Panc1 (cell line): ENCODE measurements at regions not wholly inside any gene's neighbourhood (a gene's known extent, or its start where the extent isn't known, plus 50 kb on each side); places are given as distances from the start of the nearest gene placed in this dataset.

Experiments
- ATAC-seq: fragments of 200-7000 bp; cut with Tn5 transposase; 2 replicates; pipeline ENCODE4 v1.9.1; 2020; ENCODE audit warnings: mild to moderate bottlenecking, moderate library complexity
- BruUV-seq: library from RNA; stranded (reverse); fragments of 400-500 nt; replicated peaks from 2 replicates; lab custom pipeline; 2021; lab: Mats Ljungman, UMichigan
- CTCF ChIA-PET: fragments of 300-600 bp; sonication (Branson Sonifier 250); formaldehyde crosslinking; loops from one replicate; lab custom pipeline; 2022; ENCODE audit warnings: antibody characterized with exemption; lab: Charles Lee
- POLR2A ChIA-PET: fragments of 300-600 bp; sonication (Branson Sonifier 250); formaldehyde crosslinking; loops from one replicate; lab custom pipeline; 2022; ENCODE audit warnings: antibody characterized with exemption; lab: Charles Lee
- DNase-seq: peaks from one replicate; pipeline ENCODE4 v3.0.0-alpha.2; 2010; ENCODE audit warnings: low read depth, low spot score
- H3K27ac ChIP-seq: 2 replicates; pipeline ENCODE4 v1.5.1; 2011; ENCODE audit warnings: mild to moderate bottlenecking, low read length, inconsistent platforms
- H3K27me3 ChIP-seq: fragments of 200-500 bp; sonication (Bioruptor generic); 2 replicates; pipeline ENCODE4 v1.6.0; 2014; ENCODE audit warnings: low read length, inconsistent platforms; ENCODE audit not compliant: control insufficient read depth, insufficient read depth
- H3K36me3 ChIP-seq: fragments of 200-500 bp; sonication (Bioruptor generic); 2 replicates; pipeline ENCODE4 v1.5.1; 2014; ENCODE audit warnings: inconsistent platforms, mild to moderate bottlenecking, low read length, moderate library complexity; ENCODE audit not compliant: control insufficient read depth, insufficient read depth
- H3K4me1 ChIP-seq: 2 replicates; pipeline ENCODE4 v1.5.1; 2011; ENCODE audit warnings: inconsistent platforms, mild to moderate bottlenecking, low read length, moderate library complexity; ENCODE audit not compliant: control insufficient read depth, insufficient read depth
- H3K4me3 ChIP-seq, 2 experiments: 2 replicates each; pipeline ENCODE4 v1.5.1; 2011 to 2012; ENCODE audit warnings: low read depth in 2 of 2, low read length in 2 of 2, mild to moderate bottlenecking in 2 of 2, inconsistent platforms in 1 of 2, moderate library complexity in 1 of 2
- H3K9me3 ChIP-seq: fragments of 200-500 bp; sonication (Bioruptor generic); 2 replicates; pipeline ENCODE4 v1.5.1; 2014; ENCODE audit warnings: low read depth, mild to moderate bottlenecking, inconsistent platforms, low read length, moderate library complexity; ENCODE audit not compliant: control insufficient read depth, insufficient read depth
- POLR2AphosphoS5 ChIP-seq: IDR thresholded peaks from 2 replicates; pipeline ENCODE4 v1.6.1; 2012; ENCODE audit warnings: mild to moderate bottlenecking, low read depth, low read length, moderate library complexity
- REST ChIP-seq, 2 experiments: IDR thresholded peaks; 2 replicates each; pipeline ENCODE4 v1.6.1; 2011 to 2012; ENCODE audit warnings: low read depth in 2 of 2, control low read depth in 1 of 2, low read length in 1 of 2, mild to moderate bottlenecking in 1 of 2, moderate library complexity in 1 of 2; ENCODE audit not compliant: insufficient read depth in 1 of 2
- SIN3A ChIP-seq: IDR thresholded peaks from 2 replicates; pipeline ENCODE4 v1.6.1; 2012; ENCODE audit warnings: low read depth, mild to moderate bottlenecking, low read length, moderate library complexity, borderline replicate concordance; ENCODE audit not compliant: insufficient read depth
- TCF7L2 ChIP-seq: IDR thresholded peaks from 2 replicates; pipeline ENCODE4 v1.6.1; 2011; ENCODE audit warnings: mild to moderate bottlenecking, low read depth, low read length, inconsistent platforms
- in situ Hi-C: cut with HindIII; loops from 2 replicates; pipeline ENCODE4 v1.10.0; 2016; ENCODE audit warnings: low sequenced_read_pairs, low pct_unique_long_range_greater_than_20kb
- intact Hi-C: fragments of 100-400 bp; cut with micrococcal nuclease; formaldehyde crosslinking; loops from one replicate; pipeline ENCODE4 v1.10.0; 2022; ENCODE audit not compliant: unreplicated experiment
- TF ChIP-seq, protein P1 (sequence below): fragments of 450-650 bp; IDR thresholded peaks from 2 replicates; pipeline ENCODE4 v1.5.1; 2017; ENCODE audit warnings: mild to moderate bottlenecking

DNA sequence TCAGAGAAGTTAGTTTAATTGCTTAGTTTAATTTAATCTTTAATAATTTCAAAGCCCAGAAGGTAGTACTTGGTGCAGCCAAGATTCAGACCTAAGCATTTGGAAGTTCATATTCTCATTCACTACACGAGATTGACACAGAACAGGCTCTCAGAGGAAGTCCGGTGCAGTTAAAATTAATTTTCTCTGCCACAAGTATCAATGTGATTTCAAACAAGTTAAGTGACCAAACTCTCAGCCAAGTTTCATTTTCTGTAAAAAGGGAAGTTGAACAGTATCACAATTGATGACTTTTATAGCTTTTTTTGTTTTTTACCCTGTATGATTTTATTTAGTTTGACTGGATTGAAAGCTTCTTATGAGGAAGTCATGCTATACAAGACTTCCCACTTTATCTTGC, 1494.9 kb upstream of the LRRTM3 start:
- H3K4me1 ChIP-seq: no peaks in the 10 kb centered on the region
- H3K9me3 ChIP-seq: no peaks in the 10 kb centered on the region
- ChIA-PET POLR2A (no interaction called here), CTCF (no interaction called here)
- BruUV-seq: no TSS peak
- DNase-seq: no peak
- intact Hi-C loops (no loop called here), in situ Hi-C loops (no loop called here)
- no peak overlapping the region for H3K4me3 ChIP-seq
- TF ChIP-seq REST (IDR thresholded peaks at IDR 0.05; ENCODE audit: insufficient read depth in 1 of 2, low read depth in 2 of 2, low read length in 1 of 2): no peak
- TF ChIP-seq, protein P1, sequence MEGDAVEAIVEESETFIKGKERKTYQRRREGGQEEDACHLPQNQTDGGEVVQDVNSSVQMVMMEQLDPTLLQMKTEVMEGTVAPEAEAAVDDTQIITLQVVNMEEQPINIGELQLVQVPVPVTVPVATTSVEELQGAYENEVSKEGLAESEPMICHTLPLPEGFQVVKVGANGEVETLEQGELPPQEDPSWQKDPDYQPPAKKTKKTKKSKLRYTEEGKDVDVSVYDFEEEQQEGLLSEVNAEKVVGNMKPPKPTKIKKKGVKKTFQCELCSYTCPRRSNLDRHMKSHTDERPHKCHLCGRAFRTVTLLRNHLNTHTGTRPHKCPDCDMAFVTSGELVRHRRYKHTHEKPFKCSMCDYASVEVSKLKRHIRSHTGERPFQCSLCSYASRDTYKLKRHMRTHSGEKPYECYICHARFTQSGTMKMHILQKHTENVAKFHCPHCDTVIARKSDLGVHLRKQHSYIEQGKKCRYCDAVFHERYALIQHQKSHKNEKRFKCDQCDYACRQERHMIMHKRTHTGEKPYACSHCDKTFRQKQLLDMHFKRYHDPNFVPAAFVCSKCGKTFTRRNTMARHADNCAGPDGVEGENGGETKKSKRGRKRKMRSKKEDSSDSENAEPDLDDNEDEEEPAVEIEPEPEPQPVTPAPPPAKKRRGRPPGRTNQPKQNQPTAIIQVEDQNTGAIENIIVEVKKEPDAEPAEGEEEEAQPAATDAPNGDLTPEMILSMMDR: no peak
- TF ChIP-seq TCF7L2: no peak
- no peak for TF ChIP-seq POLR2AphosphoS5
- TF ChIP-seq SIN3A: no peak
- H3K36me3 ChIP-seq: no peaks in the 10 kb centered on the region
- ATAC-seq: no peak
- no peak overlapping the region for H3K27ac ChIP-seq
- no peaks in the 10 kb centered on the region for H3K27me3 ChIP-seq

DNA sequence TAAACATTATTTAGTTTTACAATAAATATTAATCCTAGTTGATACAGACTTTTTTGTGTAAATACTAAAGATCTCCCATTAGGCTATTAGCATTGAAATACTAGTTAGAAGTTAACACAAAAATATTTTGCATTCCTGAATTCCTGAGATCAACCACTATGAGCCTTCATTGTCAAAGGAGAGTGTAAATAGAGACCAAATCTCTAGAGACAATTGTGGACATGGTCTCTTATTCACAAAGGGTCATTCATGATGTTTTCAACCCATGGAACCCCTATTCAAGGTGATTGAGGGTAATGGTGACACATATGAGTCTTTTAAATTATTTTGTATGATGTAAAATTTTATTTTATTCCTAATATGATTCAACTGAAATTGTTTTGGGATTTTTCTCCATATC, 1454.8 kb upstream of the LRRTM3 start:
- BruUV-seq: no TSS peak
- POLR2A ChIA-PET: no interaction called here
- in situ Hi-C loops: no loop called here

More for the DNA sequence above, 1454.8 kb upstream of the LRRTM3 start:
- H3K36me3 ChIP-seq: no peaks in the 10 kb centered on the region
- intact Hi-C loops: no loop called here
- ATAC-seq: no peak
- no peak overlapping the region for H3K27ac ChIP-seq
- H3K4me3 ChIP-seq: no peak overlapping the region
- H3K9me3 ChIP-seq: no peaks in the 10 kb centered on the region
- DNase-seq: no peak
- no peaks in the 10 kb centered on the region for H3K27me3 ChIP-seq
- CTCF ChIA-PET: no interaction called here
- H3K4me1 ChIP-seq: no peaks in the 10 kb centered on the region
- no peak for TF ChIP-seq POLR2AphosphoS5
- TF ChIP-seq SIN3A: no peak
- TF ChIP-seq REST (IDR thresholded peaks at IDR 0.05; ENCODE audit: insufficient read depth in 1 of 2, low read depth in 2 of 2, low read length in 1 of 2): no peak
- TF ChIP-seq TCF7L2: no peak
- TF ChIP-seq, protein P1: no peak
